Kidney epithelial cell (primary cell): ENCODE measurements at regions not wholly inside any gene's neighbourhood (a gene's known extent, or its start where the extent isn't known, plus 50 kb on each side); places are given as distances from the start of the nearest gene placed in this dataset.

Source experiments
- DNase-seq: peaks from one replicate; pipeline ENCODE4 v3.0.0-alpha.2; 2010; ENCODE audit warnings: low read depth
- H3K27me3 ChIP-seq: 2 replicates; pipeline ENCODE4 v1.6.0; 2011; ENCODE audit warnings: low read length; ENCODE audit not compliant: control insufficient read depth, insufficient read depth
- H3K36me3 ChIP-seq: 2 replicates; pipeline ENCODE4 v1.5.1; 2011; ENCODE audit warnings: low read length; ENCODE audit not compliant: control insufficient read depth, insufficient read depth
- H3K4me3 ChIP-seq: 2 replicates; pipeline ENCODE4 v1.5.1; 2011; ENCODE audit warnings: low read depth, mild to moderate bottlenecking, control low read depth, low read length
- CTCF ChIP-seq: IDR thresholded peaks from 2 replicates; pipeline ENCODE4 v1.5.1; 2011; ENCODE audit warnings: mild to moderate bottlenecking, moderate library complexity, low read length, control low read depth, inconsistent platforms; ENCODE audit not compliant: insufficient read depth, poor library complexity, severe bottlenecking

GRCh38 chr17:65434251-65434650 lies 127.2 kb downstream of the AXIN2 start:
- no peak for TF ChIP-seq CTCF
- Histone ChIP-seq H3K4me3 (no peak overlapping the region), H3K27me3 (peaks cover 3% of the 10 kb centered on the region), H3K36me3 (no peaks in the 10 kb centered on the region)
- DNase-seq, result no peak

DNA sequence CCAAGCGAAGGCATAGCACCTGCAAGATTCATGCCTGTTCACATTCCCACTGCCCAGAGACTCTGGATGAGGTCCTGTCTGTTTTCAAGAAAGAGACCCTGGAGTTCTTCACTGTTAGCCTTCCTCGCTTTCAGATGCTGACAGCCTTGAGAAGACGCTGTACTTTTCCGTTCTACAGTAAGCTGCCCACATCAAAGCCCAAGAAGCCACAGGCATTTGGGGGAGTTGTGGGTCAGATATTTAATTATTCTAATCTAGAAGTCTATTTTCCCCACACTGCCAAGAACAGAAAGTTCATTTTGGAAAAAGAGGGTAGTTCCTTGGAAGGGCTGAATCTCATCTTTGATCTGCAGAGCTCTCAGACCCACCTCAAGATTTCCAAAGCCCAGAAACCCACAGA lies 127.9 kb downstream of the AXIN2 start:
- TF ChIP-seq CTCF, result no peak
- Histone ChIP-seq H3K4me3 (no peak overlapping the region), H3K36me3 (no peaks in the 10 kb centered on the region), H3K27me3 (peaks cover 3% of the 10 kb centered on the region)
- no peak for DNase-seq

DNA sequence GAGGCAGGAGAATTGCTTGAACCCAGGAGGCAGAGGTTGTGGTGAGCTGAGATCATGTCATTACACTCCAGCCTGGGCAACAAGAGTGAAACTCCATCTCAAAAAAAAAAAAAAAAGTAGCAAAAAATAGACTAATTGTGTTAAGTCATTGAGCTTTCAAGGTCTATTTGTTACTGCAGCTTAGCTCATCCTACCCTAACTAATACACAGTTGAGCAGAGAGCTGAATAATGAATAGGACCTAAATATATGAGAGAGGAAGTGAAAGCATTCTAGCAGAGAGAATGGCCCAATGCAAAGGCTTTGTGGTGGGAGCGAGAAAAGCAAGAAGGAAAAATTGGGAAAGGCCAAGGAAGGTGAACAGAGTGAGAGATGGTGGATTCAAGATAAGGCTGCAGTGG lies 128.3 kb downstream of the AXIN2 start:
- no peaks in the 10 kb centered on the region for H3K36me3 ChIP-seq
- H3K27me3 ChIP-seq, result no peaks in the 10 kb centered on the region
- TF ChIP-seq CTCF, result no peak
- no peak for DNase-seq
- H3K4me3 ChIP-seq, result no peak overlapping the region

- no peak for TF ChIP-seq CTCF
- Histone ChIP-seq H3K36me3 (no peaks in the 10 kb centered on the region), H3K27me3 (no peaks in the 10 kb centered on the region), H3K4me3 (no peak overlapping the region)
- DNase-seq, result no peak
Observed at GRCh38 chr17:65431116-65431515, 130.3 kb downstream of the AXIN2 start.

DNA sequence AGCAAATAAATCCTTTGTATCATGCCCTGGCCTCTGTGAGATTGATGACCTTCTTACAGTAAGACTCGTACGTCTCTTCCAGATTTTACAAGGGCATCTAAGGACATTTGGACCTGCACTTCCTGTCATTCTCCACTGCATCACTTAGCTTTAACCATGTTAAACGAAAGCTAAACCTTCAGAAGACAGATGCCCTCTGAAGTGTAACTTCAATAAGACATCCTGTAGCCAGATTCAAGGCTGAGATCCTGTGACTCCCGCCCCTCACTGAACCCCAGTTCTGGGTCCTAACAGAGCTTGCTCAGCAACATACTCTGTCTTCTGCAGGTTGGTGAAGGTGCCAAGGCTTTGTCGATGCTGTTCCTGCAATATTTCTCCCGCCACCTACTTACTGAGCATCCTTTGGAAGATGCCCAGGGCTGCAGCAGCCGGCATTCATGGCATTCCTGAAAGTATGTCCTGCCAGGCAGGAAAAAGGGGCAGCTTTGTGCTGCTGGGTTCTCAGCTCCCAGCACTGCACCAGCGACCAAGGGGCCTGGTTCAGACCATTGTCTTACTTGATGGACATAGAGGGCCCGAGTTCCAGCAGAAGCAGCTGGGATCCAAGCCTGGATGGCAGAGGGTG lies 131.1 kb downstream of the AXIN2 start:
- no peak for TF ChIP-seq CTCF
- DNase-seq, result no peak
- Histone ChIP-seq H3K27me3 (no peaks in the 10 kb centered on the region), H3K36me3 (no peaks in the 10 kb centered on the region), H3K4me3 (no peak overlapping the region)

DNA sequence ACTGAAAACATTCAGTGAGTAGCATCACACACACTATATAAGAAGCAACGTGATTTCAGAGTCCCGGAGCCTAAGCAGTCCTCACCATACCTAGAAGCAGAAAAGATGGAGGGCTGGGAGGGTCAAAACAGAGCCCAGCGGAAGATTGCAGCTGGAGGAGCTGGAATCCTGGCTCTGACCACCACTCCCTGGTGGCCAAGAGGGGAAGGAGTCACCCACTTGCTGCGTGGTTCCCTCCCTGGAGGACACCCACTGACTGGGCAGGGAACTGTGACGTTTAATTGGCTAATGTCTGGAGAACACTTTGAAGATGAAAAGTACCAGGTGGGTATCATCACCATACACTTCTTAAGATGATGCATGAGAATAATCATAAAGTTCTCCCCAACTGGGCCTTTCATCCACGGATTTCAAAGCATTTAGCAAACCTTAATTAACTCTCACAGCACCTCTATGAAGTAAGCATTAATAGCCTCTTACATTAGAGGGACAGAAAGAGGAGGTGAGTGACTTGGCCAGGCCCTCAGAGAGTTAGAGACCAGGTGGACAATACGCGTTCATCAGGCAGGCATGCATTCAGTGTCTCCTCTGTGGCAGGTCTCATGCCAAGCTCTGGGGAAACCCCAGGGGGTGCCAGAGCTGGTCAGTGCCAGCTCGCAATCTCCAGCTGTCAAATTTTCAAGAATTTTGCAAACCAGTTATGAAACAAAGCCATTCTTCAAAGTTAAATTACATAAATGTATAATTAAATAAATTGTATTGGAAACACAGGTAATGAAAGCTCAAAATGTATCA lies 137.9 kb downstream of the AXIN2 start:
- Histone ChIP-seq H3K27me3 (peaks cover under 1% of the 10 kb centered on the region), H3K4me3 (no peak overlapping the region), H3K36me3 (no peaks in the 10 kb centered on the region)
- TF ChIP-seq CTCF, result no peak
- DNase-seq, result no peak
